ENCODE measurements at regions not wholly inside any gene's neighbourhood (a gene's known extent, or its start where the extent isn't known, plus 50 kb on each side); places are given as distances from the start of the nearest gene placed in this dataset.

- no peak for DNase-seq (ENCODE audit: low read depth in 1 of 2, low spot score in 1 of 2)
- Histone ChIP-seq H3K9me3 (no peaks in the 10 kb centered on the region), H3K4me3 (no peak overlapping the region), H3K4me1 (no peaks in the 10 kb centered on the region), H3K27ac (no peak overlapping the region), H3K4me2 (no peak overlapping the region)
- 20% methylated on average over 1 of the region's 1 CpG for WGBS (ENCODE audit: missing lambda C conversion rate)
- ChIA-PET CTCF (no interaction called here), POLR2A (no interaction called here)
- no peak for ATAC-seq
- no peak for TF ChIP-seq FOSB (CRISPR knock-in tag; IDR thresholded peaks at IDR 0.05)
- no peak for TF ChIP-seq HOXA7 (CRISPR knock-in tag; IDR thresholded peaks at IDR 0.05)
- TF ChIP-seq, protein P1, sequence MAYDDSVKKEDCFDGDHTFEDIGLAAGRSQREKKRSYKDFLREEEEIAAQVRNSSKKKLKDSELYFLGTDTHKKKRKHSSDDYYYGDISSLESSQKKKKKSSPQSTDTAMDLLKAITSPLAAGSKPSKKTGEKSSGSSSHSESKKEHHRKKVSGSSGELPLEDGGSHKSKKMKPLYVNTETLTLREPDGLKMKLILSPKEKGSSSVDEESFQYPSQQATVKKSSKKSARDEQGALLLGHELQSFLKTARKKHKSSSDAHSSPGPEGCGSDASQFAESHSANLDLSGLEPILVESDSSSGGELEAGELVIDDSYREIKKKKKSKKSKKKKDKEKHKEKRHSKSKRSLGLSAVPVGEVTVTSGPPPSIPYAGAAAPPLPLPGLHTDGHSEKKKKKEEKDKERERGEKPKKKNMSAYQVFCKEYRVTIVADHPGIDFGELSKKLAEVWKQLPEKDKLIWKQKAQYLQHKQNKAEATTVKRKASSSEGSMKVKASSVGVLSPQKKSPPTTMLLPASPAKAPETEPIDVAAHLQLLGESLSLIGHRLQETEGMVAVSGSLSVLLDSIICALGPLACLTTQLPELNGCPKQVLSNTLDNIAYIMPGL (CRISPR knock-in tag; IDR thresholded peaks at IDR 0.05; ENCODE audit: borderline replicate concordance), result no peak
- TF ChIP-seq TFCP2L1 (CRISPR knock-in tag; IDR thresholded peaks at IDR 0.05), result no peak
- no peak for TF ChIP-seq RNF2 (IDR thresholded peaks at IDR 0.05; ENCODE audit: borderline replicate concordance, low read depth)
- no peak for TF ChIP-seq HOXB13 (CRISPR knock-in tag; IDR thresholded peaks at IDR 0.05; ENCODE audit: low read depth)
- TF ChIP-seq, protein P2, sequence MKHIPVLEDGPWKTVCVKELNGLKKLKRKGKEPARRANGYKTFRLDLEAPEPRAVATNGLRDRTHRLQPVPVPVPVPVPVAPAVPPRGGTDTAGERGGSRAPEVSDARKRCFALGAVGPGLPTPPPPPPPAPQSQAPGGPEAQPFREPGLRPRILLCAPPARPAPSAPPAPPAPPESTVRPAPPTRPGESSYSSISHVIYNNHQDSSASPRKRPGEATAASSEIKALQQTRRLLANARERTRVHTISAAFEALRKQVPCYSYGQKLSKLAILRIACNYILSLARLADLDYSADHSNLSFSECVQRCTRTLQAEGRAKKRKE (CRISPR knock-in tag; IDR thresholded peaks at IDR 0.05; ENCODE audit: low read depth), result no peak
- TF ChIP-seq KDM1A (IDR thresholded peaks at IDR 0.05; ENCODE audit: low read depth), result no peak
- no peak for TF ChIP-seq MAZ (IDR thresholded peaks at IDR 0.05; ENCODE audit: borderline replicate concordance, low read depth, low read length)
- no peak for TF ChIP-seq FOSL2 (IDR thresholded peaks at IDR 0.05)
- no peak for TF ChIP-seq FOSL2 (CRISPR knock-in tag; IDR thresholded peaks at IDR 0.05)
- no peak for TF ChIP-seq POLR2AphosphoS2 (conservative IDR thresholded peaks at IDR 0.05; ENCODE audit: low read length)
- TF ChIP-seq, protein P3, sequence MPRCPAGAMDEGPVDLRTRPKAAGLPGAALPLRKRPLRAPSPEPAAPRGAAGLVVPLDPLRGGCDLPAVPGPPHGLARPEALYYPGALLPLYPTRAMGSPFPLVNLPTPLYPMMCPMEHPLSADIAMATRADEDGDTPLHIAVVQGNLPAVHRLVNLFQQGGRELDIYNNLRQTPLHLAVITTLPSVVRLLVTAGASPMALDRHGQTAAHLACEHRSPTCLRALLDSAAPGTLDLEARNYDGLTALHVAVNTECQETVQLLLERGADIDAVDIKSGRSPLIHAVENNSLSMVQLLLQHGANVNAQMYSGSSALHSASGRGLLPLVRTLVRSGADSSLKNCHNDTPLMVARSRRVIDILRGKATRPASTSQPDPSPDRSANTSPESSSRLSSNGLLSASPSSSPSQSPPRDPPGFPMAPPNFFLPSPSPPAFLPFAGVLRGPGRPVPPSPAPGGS (IDR thresholded peaks at IDR 0.05), result no peak
- no peak for TF ChIP-seq POLR2A (IDR thresholded peaks at IDR 0.05; ENCODE audit: low read length)
- TF ChIP-seq ELK1 (IDR thresholded peaks at IDR 0.05; ENCODE audit: low read depth, low read length), result no peak
- TF ChIP-seq FOXS1 (CRISPR knock-in tag; IDR thresholded peaks at IDR 0.05), result no peak
- no peak for FAIRE-seq
Measured at GRCh38 chr6:71043902-71044301, 87.0 kb upstream of the B3GAT2 start.

GRCh38 chr6:71044753-71045152, 87.9 kb upstream of the B3GAT2 start:
- H3K4me3 ChIP-seq, result no peak overlapping the region
- no peak overlapping the region for H3K4me2 ChIP-seq
- H3K27ac ChIP-seq, result no peak overlapping the region
- ChIA-PET POLR2A (no interaction called here), CTCF (no interaction called here)
- no peaks in the 10 kb centered on the region for H3K9me3 ChIP-seq
- DNase-seq (ENCODE audit: low read depth in 1 of 2, low spot score in 1 of 2), result no peak
- no peak for TF ChIP-seq MAZ (IDR thresholded peaks at IDR 0.05; ENCODE audit: borderline replicate concordance, low read depth, low read length)
- TF ChIP-seq JUN (IDR thresholded peaks at IDR 0.05), result no peak
- TF ChIP-seq, protein P2 (CRISPR knock-in tag; IDR thresholded peaks at IDR 0.05; ENCODE audit: low read depth), result no peak
- TF ChIP-seq KDM1A (IDR thresholded peaks at IDR 0.05; ENCODE audit: low read depth), result no peak
- TF ChIP-seq PHF8 (IDR thresholded peaks at IDR 0.05; ENCODE audit: borderline replicate concordance, low read depth), result no peak
- no peak for TF ChIP-seq EHF (CRISPR knock-in tag; IDR thresholded peaks at IDR 0.05)
- no peak for TF ChIP-seq ZC3H11A (IDR thresholded peaks at IDR 0.05)
- TF ChIP-seq KDM5A (IDR thresholded peaks at IDR 0.05), result no peak
- TF ChIP-seq, protein P3 (IDR thresholded peaks at IDR 0.05), result no peak
- TF ChIP-seq NFE2L2 (conservative IDR thresholded peaks at IDR 0.05; ENCODE audit: low read length), result no peak
- no peaks in the 10 kb centered on the region for H3K4me1 ChIP-seq
- ATAC-seq, result no peak
- FAIRE-seq, result no peak
- 11% methylated on average over 1 of the region's 1 CpG for WGBS (ENCODE audit: missing lambda C conversion rate)
